Esophagus muscularis mucosa (tissue), 4 donors: ENCODE measurements at regions not wholly inside any gene's neighbourhood (a gene's known extent, or its start where the extent isn't known, plus 50 kb on each side); places are given as distances from the start of the nearest gene placed in this dataset.

Experiments
- DNase-seq: peaks from one replicate; pipeline ENCODE4 v3.0.0-alpha.2; 2017; ENCODE audit errors: extremely low spot score
- H3K27ac ChIP-seq, 4 donors: fragments of 200-600 bp; sonication (generic); replicated peaks in 1 of 4; 1 replicate in 3 of 4; 2 replicates in 1 of 4; pipeline ENCODE4 v1.5.1; 2016 to 2019; ENCODE audit warnings: mild to moderate bottlenecking in 1 of 4
- H3K27me3 ChIP-seq, 4 donors: fragments of 200-600 bp; sonication (generic); one replicate each; pipeline versions ENCODE4 v1.5.1 to v1.6.0; 2016 to 2019
- H3K36me3 ChIP-seq, 4 donors: fragments of 200-600 bp; sonication (generic); one replicate each; pipeline ENCODE4 v1.5.1; 2016 to 2019
- H3K4me1 ChIP-seq, 4 donors: fragments of 200-600 bp; sonication (generic); one replicate each; pipeline ENCODE4 v1.5.1; 2016 to 2019
- H3K4me3 ChIP-seq, 4 donors: fragments of 200-600 bp; sonication (generic); 1 replicate in 2 of 4; 2 replicates in 2 of 4; pipeline ENCODE4 v1.5.1; 2016 to 2019; ENCODE audit warnings: mild to moderate bottlenecking in 4 of 4, moderate library complexity in 1 of 4
- H3K9me3 ChIP-seq, 4 donors: fragments of 200-600 bp; sonication (generic); 1 replicate in 3 of 4; 2 replicates in 1 of 4; pipeline ENCODE4 v1.5.1; 2016 to 2019
- EP300 ChIP-seq: sonication (generic); formaldehyde crosslinking; IDR thresholded peaks from one replicate; pipeline ENCODE4 v1.6.1; 2017; ENCODE audit warnings: antibody characterized with exemption
- POLR2A ChIP-seq: fragments of 450-650 bp; IDR thresholded peaks from one replicate; pipeline ENCODE4 v1.6.1; 2017; ENCODE audit warnings: antibody characterized with exemption, moderate library complexity, mild to moderate bottlenecking, low read depth
- POLR2AphosphoS5 ChIP-seq, 2 donors: sonication (generic); formaldehyde crosslinking; IDR thresholded peaks; one replicate each; pipeline ENCODE4 v1.6.1; 2017; ENCODE audit warnings: antibody characterized with exemption in 2 of 2
- WGBS: methylation state at CpG from one replicate; pipeline ENCODE4 v1.1.5; 2018; 5-methylcytosine and 5-hydroxymethylcytosine counted together
- intact Hi-C: fragments of 100-400 bp; cut with DNase I; formaldehyde crosslinking; loops from one replicate; pipeline ENCODE4 v1.15.1; 2023
- TF ChIP-seq, protein P1 (sequence below), 3 experiments: fragments of 200-600 bp in 2 of 3; fragments of 450-650 bp in 1 of 3; sonication (generic) in 2 of 3; IDR thresholded peaks; one replicate each; pipeline ENCODE4 v1.5.1; 2017 to 2019; ENCODE audit warnings: antibody characterized with exemption in 3 of 3, mild to moderate bottlenecking in 2 of 3, moderate library complexity in 1 of 3

DNA sequence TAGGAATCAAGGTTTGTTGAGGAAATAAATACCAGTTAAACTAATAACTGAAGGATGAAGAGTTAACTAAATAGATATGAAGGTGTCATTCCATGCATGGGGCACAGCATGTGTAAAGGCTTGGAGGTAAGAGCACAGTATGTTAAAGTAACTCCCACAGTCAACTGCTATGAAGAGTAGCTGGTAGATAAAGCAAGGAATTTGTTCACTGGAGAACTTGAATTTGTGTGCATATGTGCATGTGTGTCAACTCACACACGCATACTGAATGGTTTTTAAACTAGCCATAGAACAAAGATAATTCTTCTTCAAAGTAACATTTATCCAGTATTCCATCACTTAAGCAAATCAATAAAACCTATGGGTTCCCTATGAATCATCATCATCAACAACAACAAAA lies 135.9 kb downstream of the FAM76B start:
- intact Hi-C loops, result no loop called here
- no peak overlapping the region for H3K4me3 ChIP-seq

DNA sequence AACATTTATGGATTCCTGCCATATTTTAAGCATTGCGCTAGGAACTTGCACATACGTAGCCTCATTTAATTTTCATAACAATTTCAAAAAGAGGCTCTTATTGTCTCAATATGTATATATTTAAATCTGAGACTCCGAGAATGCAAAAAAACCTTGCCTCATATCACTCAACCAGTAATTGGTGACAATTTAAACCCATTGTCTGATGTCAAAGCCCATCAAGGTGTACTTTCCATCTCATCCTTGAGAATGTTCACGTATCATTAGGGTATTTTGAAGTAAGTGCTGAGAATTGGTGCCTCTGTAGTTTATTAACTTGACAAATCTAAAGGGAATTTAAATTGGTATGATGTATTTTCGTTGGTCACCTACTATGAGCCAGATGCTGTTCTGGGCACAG lies 136.5 kb downstream of the FAM76B start:
- Histone ChIP-seq H3K27me3 (no peaks in the 10 kb centered on the region), H3K4me3 (no peak overlapping the region), H3K36me3 (no peaks in the 10 kb centered on the region), H3K9me3 (no peaks in the 10 kb centered on the region), H3K4me1 (peaks cover 1 to 11% (median 7%) of the 10 kb centered on the region in 4 donors), H3K27ac (no peak overlapping the region)
- no peak for DNase-seq
- intact Hi-C loops, result no loop called here
- TF ChIP-seq POLR2AphosphoS5 (IDR thresholded peaks at IDR 0.05), result no peak
- no peak for TF ChIP-seq POLR2A
- no peak for TF ChIP-seq EP300
- TF ChIP-seq, protein P1, sequence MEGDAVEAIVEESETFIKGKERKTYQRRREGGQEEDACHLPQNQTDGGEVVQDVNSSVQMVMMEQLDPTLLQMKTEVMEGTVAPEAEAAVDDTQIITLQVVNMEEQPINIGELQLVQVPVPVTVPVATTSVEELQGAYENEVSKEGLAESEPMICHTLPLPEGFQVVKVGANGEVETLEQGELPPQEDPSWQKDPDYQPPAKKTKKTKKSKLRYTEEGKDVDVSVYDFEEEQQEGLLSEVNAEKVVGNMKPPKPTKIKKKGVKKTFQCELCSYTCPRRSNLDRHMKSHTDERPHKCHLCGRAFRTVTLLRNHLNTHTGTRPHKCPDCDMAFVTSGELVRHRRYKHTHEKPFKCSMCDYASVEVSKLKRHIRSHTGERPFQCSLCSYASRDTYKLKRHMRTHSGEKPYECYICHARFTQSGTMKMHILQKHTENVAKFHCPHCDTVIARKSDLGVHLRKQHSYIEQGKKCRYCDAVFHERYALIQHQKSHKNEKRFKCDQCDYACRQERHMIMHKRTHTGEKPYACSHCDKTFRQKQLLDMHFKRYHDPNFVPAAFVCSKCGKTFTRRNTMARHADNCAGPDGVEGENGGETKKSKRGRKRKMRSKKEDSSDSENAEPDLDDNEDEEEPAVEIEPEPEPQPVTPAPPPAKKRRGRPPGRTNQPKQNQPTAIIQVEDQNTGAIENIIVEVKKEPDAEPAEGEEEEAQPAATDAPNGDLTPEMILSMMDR (IDR thresholded peaks at IDR 0.05), result no peak
- 92% methylated on average over 5 of the region's 5 CpGs for WGBS

More for the DNA sequence above, 135.9 kb downstream of the FAM76B start:
- DNase-seq, result no peak
- WGBS, result 100% methylated on average over 1 of the region's 1 CpG
- Histone ChIP-seq H3K27me3 (no peaks in the 10 kb centered on the region), H3K9me3 (no peaks in the 10 kb centered on the region), H3K36me3 (no peaks in the 10 kb centered on the region), H3K4me1 (peaks cover 0 to 5% (median 1%) of the 10 kb centered on the region in 4 donors), H3K27ac (no peak overlapping the region)
- TF ChIP-seq POLR2AphosphoS5 (IDR thresholded peaks at IDR 0.05) (no peak), EP300 (no peak), POLR2A (no peak)
- TF ChIP-seq, protein P1 (IDR thresholded peaks at IDR 0.05), result no peak

DNA sequence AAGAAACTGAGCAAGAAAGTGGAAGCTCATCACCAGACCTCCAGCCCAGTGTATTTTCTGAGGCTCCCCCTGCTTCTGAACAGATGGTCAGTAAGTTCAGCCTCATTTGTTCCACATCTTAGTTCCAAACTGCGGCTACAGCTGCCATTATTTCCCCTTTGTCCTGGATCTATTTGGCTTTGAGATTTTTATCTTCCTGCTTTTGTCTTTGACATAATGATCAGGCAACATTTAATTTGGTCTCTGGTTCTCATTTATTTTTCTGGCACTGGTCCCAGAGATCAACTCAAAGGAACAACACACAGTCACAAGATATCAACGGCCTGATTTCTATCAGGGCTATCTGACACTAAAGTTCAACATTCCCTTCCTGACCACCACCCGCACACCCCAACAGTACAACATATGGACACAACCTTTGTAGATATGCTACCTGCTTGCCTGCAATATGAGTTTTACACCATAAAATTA lies 137.5 kb downstream of the FAM76B start:
- Histone ChIP-seq H3K36me3 (no peaks in the 10 kb centered on the region), H3K27me3 (no peaks in the 10 kb centered on the region), H3K4me3 (no peak overlapping the region), H3K27ac (no peak overlapping the region), H3K4me1 (peaks cover 7 to 20% (median 17%) of the 10 kb centered on the region in 4 donors), H3K9me3 (no peaks in the 10 kb centered on the region)
- intact Hi-C loops, result no loop called here
- WGBS, result 61% methylated on average over 3 of the region's 3 CpGs
- TF ChIP-seq, protein P1 (IDR thresholded peaks at IDR 0.05), result no peak
- TF ChIP-seq POLR2A (no peak), POLR2AphosphoS5 (IDR thresholded peaks at IDR 0.05) (peak in 1 of 2 donors; percentile 13)
- no peak for DNase-seq

DNA sequence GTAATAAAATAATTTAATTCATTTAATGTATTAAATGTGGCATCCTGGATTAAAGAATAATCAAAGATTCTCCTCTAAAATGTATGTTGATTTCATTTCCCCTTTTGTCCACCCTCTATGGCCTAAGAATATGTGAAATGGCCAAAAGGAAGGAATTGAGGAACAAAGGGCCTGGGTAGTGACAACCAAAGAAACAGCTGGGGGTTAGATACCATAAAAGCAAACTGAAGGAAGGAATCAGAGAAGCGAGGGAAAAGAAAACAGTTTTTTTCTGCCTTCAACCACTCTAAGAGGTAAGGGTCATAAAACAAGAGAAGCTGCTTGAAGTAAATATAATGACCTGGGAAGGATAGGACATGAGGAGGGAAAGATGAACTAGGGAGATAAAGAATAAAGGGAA lies 139.3 kb downstream of the FAM76B start:
- no peaks in the 10 kb centered on the region for H3K27me3 ChIP-seq
- DNase-seq, result no peak
- no peak for TF ChIP-seq POLR2A
- TF ChIP-seq EP300, result no peak
- H3K4me1 ChIP-seq, result peaks cover 7 to 36% (median 26%) of the 10 kb centered on the region in 4 donors
- 67% methylated on average over 1 of the region's 1 CpG for WGBS
- peaks cover 0 to 7% (median 0%) of the 10 kb centered on the region in 4 donors for H3K9me3 ChIP-seq
- no peaks in the 10 kb centered on the region for H3K36me3 ChIP-seq
- no peak overlapping the region for H3K4me3 ChIP-seq
- H3K27ac ChIP-seq, result no peak overlapping the region
- intact Hi-C loops, result no loop called here

DNA sequence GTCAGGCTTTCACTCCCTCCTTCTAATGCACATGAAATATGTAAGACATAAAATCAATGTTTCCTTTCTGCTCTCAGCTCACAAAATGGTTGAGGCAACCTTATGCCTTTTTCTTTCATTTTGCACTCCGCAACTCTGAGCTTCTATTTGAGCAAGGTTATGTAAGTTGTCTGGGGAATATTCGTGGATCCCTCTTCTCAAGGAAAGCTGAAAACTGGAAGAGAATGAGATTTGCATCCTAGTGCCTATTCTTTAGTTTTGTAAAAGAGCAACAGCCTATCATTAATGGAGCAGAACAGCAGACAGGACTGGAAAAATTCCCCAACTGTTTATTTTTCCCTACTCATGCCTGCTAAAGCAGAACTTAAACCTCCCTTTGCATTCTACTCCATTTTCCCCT lies 141.7 kb downstream of the FAM76B start:
- no peak for DNase-seq
- Histone ChIP-seq H3K9me3 (peaks cover 0 to 7% (median 0%) of the 10 kb centered on the region in 4 donors), H3K4me1 (peaks cover 7 to 40% (median 26%) of the 10 kb centered on the region in 4 donors), H3K27me3 (no peaks in the 10 kb centered on the region), H3K36me3 (no peaks in the 10 kb centered on the region), H3K27ac (peak overlapping the region; percentile 72 to 85 (median 80)), H3K4me3 (peak overlapping the region in 3 of 4 donors; percentile 3 to 13 (median 8))
- no peak for TF ChIP-seq POLR2AphosphoS5 (IDR thresholded peaks at IDR 0.05)
- TF ChIP-seq POLR2A, result no peak
- no peak for TF ChIP-seq EP300
- TF ChIP-seq, protein P1 (IDR thresholded peaks at IDR 0.05), result no peak
- intact Hi-C loops, result loop anchor here (5.0 kb wide), 1 partner anchor 54 kb away; no protein-coding TSS in a partner anchor
- 67% methylated on average over 2 of the region's 2 CpGs for WGBS
